SK-N-MC (cell line): ENCODE measurements at regions not wholly inside any gene's neighbourhood (a gene's known extent, or its start where the extent isn't known, plus 50 kb on each side); places are given as distances from the start of the nearest gene placed in this dataset.

Experiments
- DNase-seq: peaks from one replicate; pipeline ENCODE4 v3.0.0-alpha.2; 2011; ENCODE audit warnings: low read depth, low spot score
- H3K27ac ChIP-seq: fragments of 200-600 bp; sonication (generic); 2 replicates; pipeline ENCODE4 v1.5.1; 2016; ENCODE audit warnings: mixed run types
- H3K36me3 ChIP-seq: fragments of 200-600 bp; sonication (generic); 2 replicates; pipeline ENCODE4 v1.6.1; 2017; ENCODE audit warnings: antibody characterized with exemption, low read length, mixed read lengths; ENCODE audit not compliant: insufficient read depth
- H3K4me3 ChIP-seq: fragments of 200-600 bp; sonication (generic); 2 replicates; pipeline ENCODE4 v1.5.1; 2016
- H3K9ac ChIP-seq: fragments of 200-600 bp; sonication (generic); 2 replicates; pipeline ENCODE4 v1.8.0; 2017; ENCODE audit warnings: mixed run types, mixed read lengths; ENCODE audit not compliant: insufficient read length
- H3K9me3 ChIP-seq: fragments of 200-600 bp; sonication (generic); 2 replicates; pipeline ENCODE4 v1.6.1; 2017; ENCODE audit warnings: low read depth, mild to moderate bottlenecking, antibody characterized with exemption, low read length, moderate library complexity, mixed read lengths
- EZH2 ChIP-seq: fragments of 200-600 bp; sonication (generic); IDR thresholded peaks from one replicate; pipeline ENCODE4 v1.6.1; 2017; ENCODE audit warnings: antibody characterized with exemption
- FOXP2 ChIP-seq: optimal IDR thresholded peaks from 2 replicates; pipeline ENCODE3; 2011; ENCODE audit warnings: mild to moderate bottlenecking, moderate library complexity; ENCODE audit not compliant: insufficient read depth; ENCODE audit errors: extremely low read length, control extremely low read depth
- POLR2AphosphoS5 ChIP-seq: IDR thresholded peaks from 2 replicates; pipeline ENCODE4 v1.6.1; 2012; ENCODE audit warnings: mild to moderate bottlenecking, low read depth, low read length, borderline replicate concordance

- Histone ChIP-seq H3K27ac (no peak overlapping the region), H3K9ac (no peak overlapping the region), H3K9me3 (no peaks in the 10 kb centered on the region), H3K36me3 (no peaks in the 10 kb centered on the region), H3K4me3 (no peak overlapping the region)
- no peak for DNase-seq
- TF ChIP-seq FOXP2: no peak
- TF ChIP-seq EZH2: no peak
- TF ChIP-seq POLR2AphosphoS5: no peak
These were observed 96.4 kb upstream of the FTMT start for GRCh38 chr5:121755266-121755665.

GRCh38 chr5:121757753-121758152, 93.9 kb upstream of the FTMT start:
- H3K4me3 ChIP-seq: no peak overlapping the region
- no peaks in the 10 kb centered on the region for H3K9me3 ChIP-seq
- no peak for DNase-seq
- H3K9ac ChIP-seq: no peak overlapping the region
- H3K27ac ChIP-seq: no peak overlapping the region
- no peaks in the 10 kb centered on the region for H3K36me3 ChIP-seq
- TF ChIP-seq FOXP2: no peak

DNA sequence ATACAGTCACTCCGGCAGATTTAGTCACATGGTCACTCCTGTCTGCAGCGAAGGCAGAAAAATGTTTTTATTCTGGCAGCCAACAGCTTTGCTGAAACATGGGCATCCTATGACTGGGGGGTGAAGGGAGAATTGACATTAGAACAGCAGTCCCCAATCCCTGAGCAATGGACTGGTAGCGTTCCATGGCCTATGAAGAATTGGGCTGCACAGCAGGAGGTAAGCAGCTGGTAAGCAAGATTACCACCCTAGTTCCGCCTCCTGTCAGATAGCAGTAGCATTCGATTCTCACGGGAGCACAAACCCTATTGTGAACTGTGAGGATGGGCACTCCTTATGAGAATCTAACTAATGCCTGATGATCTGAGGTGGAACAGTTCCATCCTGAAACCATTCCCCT, 93.1 kb upstream of the FTMT start:
- Histone ChIP-seq H3K36me3 (no peaks in the 10 kb centered on the region), H3K4me3 (no peak overlapping the region), H3K9ac (no peak overlapping the region), H3K27ac (no peak overlapping the region), H3K9me3 (no peaks in the 10 kb centered on the region)
- no peak for TF ChIP-seq FOXP2
- no peak for TF ChIP-seq POLR2AphosphoS5
- TF ChIP-seq EZH2: no peak
- DNase-seq: no peak

GRCh38 chr5:121762426-121762825, 89.3 kb upstream of the FTMT start:
- no peak overlapping the region for H3K9ac ChIP-seq
- H3K27ac ChIP-seq: no peak overlapping the region
- no peak overlapping the region for H3K4me3 ChIP-seq
- no peaks in the 10 kb centered on the region for H3K9me3 ChIP-seq
- no peak for DNase-seq
- no peaks in the 10 kb centered on the region for H3K36me3 ChIP-seq
- no peak for TF ChIP-seq EZH2
- no peak for TF ChIP-seq FOXP2
- no peak for TF ChIP-seq POLR2AphosphoS5

DNA sequence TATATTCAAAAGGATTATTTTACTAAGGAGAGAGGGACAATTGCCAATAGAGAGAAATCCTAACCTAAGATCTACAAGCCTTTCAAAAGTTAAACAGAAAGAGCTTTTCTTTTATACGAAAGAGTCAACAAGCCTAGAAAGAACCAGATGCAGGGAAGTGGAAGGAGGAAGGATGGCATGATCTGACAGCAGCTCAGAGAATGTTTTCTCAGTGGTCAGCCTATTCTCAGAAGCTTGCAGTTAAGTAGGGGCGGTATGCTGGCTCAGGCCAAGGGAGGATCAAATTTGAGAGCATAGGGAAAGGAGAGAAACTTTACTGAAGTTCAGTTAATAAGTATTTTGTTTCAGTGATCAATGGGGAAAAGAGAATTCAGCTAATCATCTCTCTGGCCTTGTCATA, 88.0 kb upstream of the FTMT start:
- no peak overlapping the region for H3K27ac ChIP-seq
- no peaks in the 10 kb centered on the region for H3K36me3 ChIP-seq
- H3K9me3 ChIP-seq: no peaks in the 10 kb centered on the region
- no peak overlapping the region for H3K4me3 ChIP-seq
- DNase-seq: no peak
- no peak for TF ChIP-seq POLR2AphosphoS5
- TF ChIP-seq FOXP2: no peak
- TF ChIP-seq EZH2: no peak
- H3K9ac ChIP-seq: no peak overlapping the region

DNA sequence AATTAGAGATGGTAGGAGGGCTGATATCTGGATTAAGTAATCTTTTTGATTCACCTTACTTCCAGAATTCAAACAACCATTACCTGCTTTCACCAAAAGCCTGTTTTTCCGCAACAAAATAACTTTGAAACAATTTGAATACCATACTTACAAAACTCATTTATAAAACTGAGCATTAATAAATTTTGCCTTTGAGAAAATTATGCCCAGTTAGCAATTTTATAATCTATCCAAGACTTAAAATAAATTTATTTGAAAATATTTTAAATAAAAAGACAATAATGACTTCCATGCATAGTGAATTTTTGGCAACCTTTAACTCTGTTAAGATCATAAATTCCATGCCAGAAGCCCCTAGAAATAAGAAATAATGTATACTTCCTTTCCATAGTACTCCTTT, 71.3 kb upstream of the FTMT start:
- TF ChIP-seq FOXP2: no peak
- no peak for TF ChIP-seq EZH2
- no peak for TF ChIP-seq POLR2AphosphoS5
- Histone ChIP-seq H3K27ac (no peak overlapping the region), H3K36me3 (no peaks in the 10 kb centered on the region), H3K9me3 (no peaks in the 10 kb centered on the region), H3K4me3 (no peak overlapping the region), H3K9ac (no peak overlapping the region)
- no peak for DNase-seq

DNA sequence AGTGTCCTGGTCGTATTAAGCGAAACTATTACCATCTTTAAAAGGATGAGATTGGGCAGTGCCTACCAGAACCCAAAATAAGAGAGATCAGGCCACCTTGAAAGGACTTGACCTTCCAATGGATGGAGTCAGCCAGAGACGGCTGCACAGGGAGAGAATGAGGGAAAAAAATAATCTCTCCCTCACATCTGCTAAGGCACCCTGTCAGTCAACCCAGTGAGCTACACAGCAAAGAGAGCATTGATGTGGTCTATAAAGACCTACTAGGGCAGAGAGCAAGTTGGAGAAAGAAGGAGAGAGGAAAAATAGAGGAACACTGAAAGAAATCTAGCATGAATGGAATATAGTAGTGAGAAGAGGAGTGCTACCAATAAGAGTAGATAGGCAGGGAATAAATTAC, 68.0 kb upstream of the FTMT start:
- Histone ChIP-seq H3K9me3 (no peaks in the 10 kb centered on the region), H3K9ac (no peak overlapping the region), H3K27ac (no peak overlapping the region), H3K4me3 (no peak overlapping the region), H3K36me3 (no peaks in the 10 kb centered on the region)
- TF ChIP-seq POLR2AphosphoS5 (no peak), EZH2 (no peak), FOXP2 (no peak)
- no peak for DNase-seq

DNA sequence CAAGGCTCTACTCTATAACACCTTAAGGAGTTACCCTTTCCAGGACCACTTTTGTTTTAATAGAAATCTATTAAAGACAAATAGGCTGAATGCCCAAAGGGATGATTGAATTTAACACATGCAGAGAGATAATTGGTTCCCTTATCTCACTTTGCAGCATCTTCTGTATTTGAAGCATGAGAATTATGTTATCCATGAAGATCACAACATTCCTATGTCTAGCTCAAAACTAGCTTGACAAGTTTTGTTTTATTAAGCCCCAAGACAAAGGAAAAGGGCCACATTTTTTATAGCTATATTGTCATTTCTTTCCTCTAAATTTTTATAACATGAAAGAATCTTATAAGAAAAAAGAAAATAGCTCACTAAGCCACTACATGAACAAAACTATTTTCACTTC, 57.9 kb upstream of the FTMT start:
- Histone ChIP-seq H3K4me3 (no peak overlapping the region), H3K9ac (no peak overlapping the region), H3K36me3 (no peaks in the 10 kb centered on the region), H3K27ac (no peak overlapping the region), H3K9me3 (0 out of 2 replicates have a peak, but pooled peaks cover 2% of the 10 kb centered on the region)
- no peak for TF ChIP-seq POLR2AphosphoS5
- TF ChIP-seq FOXP2: no peak
- no peak for TF ChIP-seq EZH2
- no peak for DNase-seq

DNA sequence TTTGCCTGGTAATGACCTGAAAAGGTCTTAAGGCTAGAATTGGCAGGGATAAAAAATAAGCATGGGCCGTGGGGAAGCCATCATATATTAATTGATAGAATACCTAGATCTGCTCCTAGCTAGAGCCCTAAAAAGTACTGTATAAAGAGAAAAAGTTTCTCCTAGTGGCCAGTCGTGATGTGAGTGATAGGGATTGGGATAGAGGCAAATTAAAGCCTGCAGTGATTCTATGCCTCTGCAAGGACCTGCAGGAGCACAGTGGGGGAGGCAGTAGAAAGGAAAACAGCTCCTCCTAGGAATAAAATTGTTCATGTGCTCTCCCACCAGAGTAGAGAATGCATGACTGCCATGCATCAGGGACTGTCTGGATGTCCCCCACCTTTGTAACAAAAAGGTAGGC, 56.2 kb upstream of the FTMT start:
- no peaks in the 10 kb centered on the region for H3K9me3 ChIP-seq
- DNase-seq: no peak
- H3K27ac ChIP-seq: no peak overlapping the region
- no peak overlapping the region for H3K9ac ChIP-seq
- H3K36me3 ChIP-seq: no peaks in the 10 kb centered on the region
- H3K4me3 ChIP-seq: no peak overlapping the region
- TF ChIP-seq POLR2AphosphoS5: no peak
- TF ChIP-seq FOXP2: no peak
- TF ChIP-seq EZH2: no peak
